Esophagus muscularis mucosa (tissue), 4 donors: ENCODE measurements at regions not wholly inside any gene's neighbourhood (a gene's known extent, or its start where the extent isn't known, plus 50 kb on each side); places are given as distances from the start of the nearest gene placed in this dataset.
"Not testable (repeated sequence)": the region's sequence is repeated elsewhere in the genome, so short reads cannot be mapped to it uniquely, and the experiment has no call there.

Experiments
- DNase-seq: peaks from one replicate; pipeline ENCODE4 v3.0.0-alpha.2; 2017; ENCODE audit errors: extremely low spot score
- H3K27ac ChIP-seq, 4 donors: fragments of 200-600 bp; sonication (generic); replicated peaks in 1 of 4; 1 replicate in 3 of 4; 2 replicates in 1 of 4; pipeline ENCODE4 v1.5.1; 2016 to 2019; ENCODE audit warnings: mild to moderate bottlenecking in 1 of 4
- H3K27me3 ChIP-seq, 4 donors: fragments of 200-600 bp; sonication (generic); one replicate each; pipeline versions ENCODE4 v1.5.1 to v1.6.0; 2016 to 2019
- H3K36me3 ChIP-seq, 4 donors: fragments of 200-600 bp; sonication (generic); one replicate each; pipeline ENCODE4 v1.5.1; 2016 to 2019
- H3K4me1 ChIP-seq, 4 donors: fragments of 200-600 bp; sonication (generic); one replicate each; pipeline ENCODE4 v1.5.1; 2016 to 2019
- H3K4me3 ChIP-seq, 4 donors: fragments of 200-600 bp; sonication (generic); 1 replicate in 2 of 4; 2 replicates in 2 of 4; pipeline ENCODE4 v1.5.1; 2016 to 2019; ENCODE audit warnings: mild to moderate bottlenecking in 4 of 4, moderate library complexity in 1 of 4
- H3K9me3 ChIP-seq, 4 donors: fragments of 200-600 bp; sonication (generic); 1 replicate in 3 of 4; 2 replicates in 1 of 4; pipeline ENCODE4 v1.5.1; 2016 to 2019
- EP300 ChIP-seq: sonication (generic); formaldehyde crosslinking; IDR thresholded peaks from one replicate; pipeline ENCODE4 v1.6.1; 2017; ENCODE audit warnings: antibody characterized with exemption
- POLR2A ChIP-seq: fragments of 450-650 bp; IDR thresholded peaks from one replicate; pipeline ENCODE4 v1.6.1; 2017; ENCODE audit warnings: antibody characterized with exemption, moderate library complexity, mild to moderate bottlenecking, low read depth
- POLR2AphosphoS5 ChIP-seq, 2 donors: sonication (generic); formaldehyde crosslinking; IDR thresholded peaks; one replicate each; pipeline ENCODE4 v1.6.1; 2017; ENCODE audit warnings: antibody characterized with exemption in 2 of 2
- WGBS: methylation state at CpG from one replicate; pipeline ENCODE4 v1.1.5; 2018; 5-methylcytosine and 5-hydroxymethylcytosine counted together
- intact Hi-C: fragments of 100-400 bp; cut with DNase I; formaldehyde crosslinking; loops from one replicate; pipeline ENCODE4 v1.15.1; 2023
- TF ChIP-seq, protein P1 (sequence below), 3 experiments: fragments of 200-600 bp in 2 of 3; fragments of 450-650 bp in 1 of 3; sonication (generic) in 2 of 3; IDR thresholded peaks; one replicate each; pipeline ENCODE4 v1.5.1; 2017 to 2019; ENCODE audit warnings: antibody characterized with exemption in 3 of 3, mild to moderate bottlenecking in 2 of 3, moderate library complexity in 1 of 3

DNA sequence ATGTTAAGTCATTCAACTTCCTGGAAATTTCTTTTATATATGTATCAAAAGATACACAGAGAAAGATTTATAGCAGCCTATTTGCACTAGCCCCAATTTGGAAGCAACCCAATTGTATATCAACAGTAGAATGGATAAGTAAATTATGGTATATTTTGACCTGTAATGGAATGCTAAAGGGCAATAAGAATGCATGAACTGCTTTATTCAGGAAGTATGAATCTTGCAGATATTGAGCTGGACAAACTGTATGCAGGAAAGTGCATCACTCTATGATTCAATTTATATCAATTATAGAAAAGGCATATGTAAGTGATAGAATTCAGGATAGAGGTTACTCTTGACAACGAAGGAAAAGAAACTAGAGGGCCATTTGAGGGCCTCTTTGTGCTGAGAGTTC lies 913.1 kb upstream of the FBXO33 start:
- Histone ChIP-seq H3K36me3 (no peaks in the 10 kb centered on the region), H3K27me3 (no peaks in the 10 kb centered on the region), H3K4me1 (no peaks in the 10 kb centered on the region), H3K4me3 (no peak overlapping the region), H3K27ac (no peak overlapping the region), H3K9me3 (no peaks in the 10 kb centered on the region)
- no peak for DNase-seq
- intact Hi-C loops, result no loop called here
- TF ChIP-seq POLR2AphosphoS5 (IDR thresholded peaks at IDR 0.05), result no peak
- TF ChIP-seq, protein P1, sequence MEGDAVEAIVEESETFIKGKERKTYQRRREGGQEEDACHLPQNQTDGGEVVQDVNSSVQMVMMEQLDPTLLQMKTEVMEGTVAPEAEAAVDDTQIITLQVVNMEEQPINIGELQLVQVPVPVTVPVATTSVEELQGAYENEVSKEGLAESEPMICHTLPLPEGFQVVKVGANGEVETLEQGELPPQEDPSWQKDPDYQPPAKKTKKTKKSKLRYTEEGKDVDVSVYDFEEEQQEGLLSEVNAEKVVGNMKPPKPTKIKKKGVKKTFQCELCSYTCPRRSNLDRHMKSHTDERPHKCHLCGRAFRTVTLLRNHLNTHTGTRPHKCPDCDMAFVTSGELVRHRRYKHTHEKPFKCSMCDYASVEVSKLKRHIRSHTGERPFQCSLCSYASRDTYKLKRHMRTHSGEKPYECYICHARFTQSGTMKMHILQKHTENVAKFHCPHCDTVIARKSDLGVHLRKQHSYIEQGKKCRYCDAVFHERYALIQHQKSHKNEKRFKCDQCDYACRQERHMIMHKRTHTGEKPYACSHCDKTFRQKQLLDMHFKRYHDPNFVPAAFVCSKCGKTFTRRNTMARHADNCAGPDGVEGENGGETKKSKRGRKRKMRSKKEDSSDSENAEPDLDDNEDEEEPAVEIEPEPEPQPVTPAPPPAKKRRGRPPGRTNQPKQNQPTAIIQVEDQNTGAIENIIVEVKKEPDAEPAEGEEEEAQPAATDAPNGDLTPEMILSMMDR (IDR thresholded peaks at IDR 0.05), result no peak
- WGBS, result 75% methylated on average over 1 of the region's 1 CpG

- intact Hi-C loops, result no loop called here
- H3K4me3 ChIP-seq, result no peak overlapping the region
- H3K36me3 ChIP-seq, result no peaks in the 10 kb centered on the region
- H3K27ac ChIP-seq, result no peak overlapping the region
- TF ChIP-seq POLR2A, result no peak
- TF ChIP-seq, protein P1 (IDR thresholded peaks at IDR 0.05), result no peak
- no peak for TF ChIP-seq POLR2AphosphoS5 (IDR thresholded peaks at IDR 0.05)
- TF ChIP-seq EP300, result no peak
- H3K4me1 ChIP-seq, result no peaks in the 10 kb centered on the region
- no peak for DNase-seq
- H3K9me3 ChIP-seq, result no peaks in the 10 kb centered on the region
- WGBS, result 65% methylated on average over 3 of the region's 3 CpGs
- H3K27me3 ChIP-seq, result no peaks in the 10 kb centered on the region
Observed at GRCh38 chr14:40340708-40341107, 908.5 kb upstream of the FBXO33 start.

DNA sequence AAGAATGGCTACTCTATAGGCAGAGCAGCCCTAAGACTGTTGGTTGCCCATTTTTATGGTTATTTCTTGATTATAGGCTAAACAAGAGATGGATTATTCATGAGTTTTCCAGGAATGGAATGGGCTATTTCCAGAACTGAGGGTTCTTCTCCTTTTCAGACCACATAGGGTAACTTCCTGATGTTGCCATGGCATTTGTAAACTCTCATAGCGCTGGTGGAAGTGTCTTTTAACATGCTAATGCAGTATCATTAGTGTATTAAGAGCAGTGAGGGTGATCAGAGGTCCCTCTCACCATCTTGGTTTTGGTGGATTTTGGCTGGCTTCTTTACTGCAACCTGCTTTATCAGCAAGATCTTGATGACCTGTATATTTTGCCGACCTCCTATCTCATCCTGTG lies 904.6 kb upstream of the FBXO33 start:
- no peak for DNase-seq
- H3K27ac ChIP-seq, result no peak overlapping the region
- H3K36me3 ChIP-seq, result no peaks in the 10 kb centered on the region
- 60% methylated on average over 2 of the region's 2 CpGs for WGBS
- H3K9me3 ChIP-seq, result peaks cover 0 to 4% (median 0%) of the 10 kb centered on the region in 4 donors
- TF ChIP-seq, protein P1 (IDR thresholded peaks at IDR 0.05), result no peak
- TF ChIP-seq EP300 (no peak), POLR2AphosphoS5 (IDR thresholded peaks at IDR 0.05) (no peak), POLR2A (no peak)
- H3K4me3 ChIP-seq, result no peak overlapping the region
- intact Hi-C loops, result no loop called here
- no peaks in the 10 kb centered on the region for H3K27me3 ChIP-seq
- no peaks in the 10 kb centered on the region for H3K4me1 ChIP-seq

DNA sequence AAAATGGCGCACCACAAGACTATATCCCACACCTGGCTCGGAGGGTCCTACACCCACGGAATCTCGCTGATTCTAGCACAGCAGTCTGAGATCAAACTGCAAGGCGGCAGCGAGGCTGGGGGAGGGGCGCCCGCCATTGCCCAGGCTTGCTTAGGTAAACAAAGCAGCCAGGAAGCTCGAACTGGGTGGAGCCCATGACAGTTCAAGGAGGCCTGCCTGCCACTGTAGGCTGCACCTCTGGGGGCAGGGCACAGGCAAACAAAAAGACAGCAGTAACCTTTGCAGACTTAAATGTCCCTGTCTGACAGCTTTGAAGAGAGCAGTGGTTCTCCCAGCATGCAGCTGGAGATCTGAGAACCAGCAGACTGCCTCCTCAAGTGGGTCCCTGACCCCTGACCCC lies 894.3 kb upstream of the FBXO33 start:
- H3K4me1 ChIP-seq, H3K4me3 ChIP-seq, DNase-seq, H3K27ac ChIP-seq, H3K27me3 ChIP-seq, intact Hi-C loops, H3K36me3 ChIP-seq, H3K9me3 ChIP-seq: not testable (repeated sequence)
- no CpG with 5 or more reads among the region's 9 CpGs for WGBS

DNA sequence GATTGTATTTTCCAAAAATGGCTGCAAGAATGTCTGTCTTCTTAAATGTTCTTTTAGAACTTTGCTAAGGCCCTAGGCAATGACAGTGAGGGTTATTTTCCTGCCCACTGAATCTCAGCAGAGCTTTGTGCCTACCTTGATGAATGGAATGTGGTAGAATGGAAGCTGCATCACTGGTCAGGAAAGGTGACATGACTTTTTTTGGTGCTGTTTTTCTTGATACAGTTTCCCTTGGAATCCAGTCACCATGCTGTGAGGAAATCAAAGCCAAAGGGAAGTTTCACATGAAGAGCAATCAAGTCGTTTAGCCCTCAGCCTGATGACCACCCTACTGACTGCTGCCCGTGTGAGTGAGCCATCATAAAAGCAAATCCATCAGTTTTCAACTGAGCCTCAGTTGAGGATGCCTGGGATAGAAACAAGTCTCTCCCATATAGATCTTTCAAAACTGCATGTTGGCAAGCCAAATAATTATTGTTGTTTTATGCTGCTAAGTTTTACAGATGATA lies 886.0 kb upstream of the FBXO33 start:
- intact Hi-C loops, result no loop called here
- Histone ChIP-seq H3K27me3 (no peaks in the 10 kb centered on the region), H3K9me3 (no peaks in the 10 kb centered on the region), H3K36me3 (no peaks in the 10 kb centered on the region), H3K4me1 (no peaks in the 10 kb centered on the region), H3K27ac (no peak overlapping the region), H3K4me3 (no peak overlapping the region)
- 22% methylated on average over 2 of the region's 2 CpGs for WGBS
- no peak for DNase-seq
- TF ChIP-seq, protein P1 (IDR thresholded peaks at IDR 0.05), result no peak
- TF ChIP-seq POLR2AphosphoS5 (IDR thresholded peaks at IDR 0.05) (no peak), EP300 (no peak), POLR2A (no peak)
